Esophagus muscularis mucosa (tissue), 3 donors: ENCODE measurements at regions not wholly inside any gene's neighbourhood (a gene's known extent, or its start where the extent isn't known, plus 50 kb on each side); places are given as distances from the start of the nearest gene placed in this dataset.

ENCODE experiments used
- CTCF ChIP-seq, 3 experiments: fragments of 200-600 bp in 2 of 3; fragments of 450-650 bp in 1 of 3; sonication (generic) in 2 of 3; IDR thresholded peaks; one replicate each; pipeline ENCODE4 v1.5.1; 2017 to 2019; ENCODE audit warnings: antibody characterized with exemption in 3 of 3, mild to moderate bottlenecking in 2 of 3, moderate library complexity in 1 of 3
- POLR2A ChIP-seq: fragments of 450-650 bp; IDR thresholded peaks from one replicate; pipeline ENCODE4 v1.6.1; 2017; ENCODE audit warnings: antibody characterized with exemption, moderate library complexity, mild to moderate bottlenecking, low read depth
- POLR2AphosphoS5 ChIP-seq, 2 donors: sonication (generic); formaldehyde crosslinking; IDR thresholded peaks; one replicate each; pipeline ENCODE4 v1.6.1; 2017; ENCODE audit warnings: antibody characterized with exemption in 2 of 2

GRCh38 chr18:39834636-39835035, 2120.4 kb upstream of the PIK3C3 start:
- TF ChIP-seq POLR2AphosphoS5 (IDR thresholded peaks at IDR 0.05) (no peak), CTCF (IDR thresholded peaks at IDR 0.05) (no peak), POLR2A (no peak)
